ENCODE measurements at regions not wholly inside any gene's neighbourhood (a gene's known extent, or its start where the extent isn't known, plus 50 kb on each side); places are given as distances from the start of the nearest gene placed in this dataset.

DNA sequence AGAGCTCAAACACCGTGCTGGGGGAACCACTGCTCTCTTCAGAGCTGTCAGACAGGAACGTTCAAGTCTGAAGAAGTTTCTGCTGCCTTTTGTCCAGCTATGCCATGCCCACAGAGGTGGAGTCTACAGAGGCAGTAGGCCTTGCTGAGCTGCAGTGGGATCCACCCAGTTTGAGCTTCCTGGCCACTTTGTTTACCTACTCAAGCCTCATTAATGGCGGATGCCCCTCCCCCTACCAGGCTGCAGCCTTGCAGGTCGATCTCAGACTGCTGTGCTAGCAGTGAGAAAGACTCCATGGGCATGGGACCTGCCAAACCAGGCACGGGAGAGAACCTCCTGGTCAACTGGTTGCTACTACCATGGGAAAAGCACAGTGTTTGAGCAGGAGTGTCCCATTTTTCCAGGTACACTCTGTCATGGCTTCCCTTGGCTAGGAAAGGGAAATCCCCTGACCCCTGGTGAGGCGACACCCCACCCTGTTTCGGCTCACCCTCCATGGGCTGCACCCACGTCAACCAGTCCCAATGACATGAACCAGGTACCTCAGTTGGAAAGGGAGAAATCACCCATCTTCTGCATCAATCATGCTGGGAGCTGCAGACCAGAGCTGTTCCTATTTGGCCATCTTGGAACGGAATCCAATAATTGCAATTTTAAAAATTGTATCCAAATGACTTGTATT lies 246.9 kb upstream of the ADAMTS16 start:
- TF ChIP-seq, protein P1, sequence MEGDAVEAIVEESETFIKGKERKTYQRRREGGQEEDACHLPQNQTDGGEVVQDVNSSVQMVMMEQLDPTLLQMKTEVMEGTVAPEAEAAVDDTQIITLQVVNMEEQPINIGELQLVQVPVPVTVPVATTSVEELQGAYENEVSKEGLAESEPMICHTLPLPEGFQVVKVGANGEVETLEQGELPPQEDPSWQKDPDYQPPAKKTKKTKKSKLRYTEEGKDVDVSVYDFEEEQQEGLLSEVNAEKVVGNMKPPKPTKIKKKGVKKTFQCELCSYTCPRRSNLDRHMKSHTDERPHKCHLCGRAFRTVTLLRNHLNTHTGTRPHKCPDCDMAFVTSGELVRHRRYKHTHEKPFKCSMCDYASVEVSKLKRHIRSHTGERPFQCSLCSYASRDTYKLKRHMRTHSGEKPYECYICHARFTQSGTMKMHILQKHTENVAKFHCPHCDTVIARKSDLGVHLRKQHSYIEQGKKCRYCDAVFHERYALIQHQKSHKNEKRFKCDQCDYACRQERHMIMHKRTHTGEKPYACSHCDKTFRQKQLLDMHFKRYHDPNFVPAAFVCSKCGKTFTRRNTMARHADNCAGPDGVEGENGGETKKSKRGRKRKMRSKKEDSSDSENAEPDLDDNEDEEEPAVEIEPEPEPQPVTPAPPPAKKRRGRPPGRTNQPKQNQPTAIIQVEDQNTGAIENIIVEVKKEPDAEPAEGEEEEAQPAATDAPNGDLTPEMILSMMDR (IDR thresholded peaks at IDR 0.05), result no peak
- TF ChIP-seq POLR2A (IDR thresholded peaks at IDR 0.05), result no peak

Measured in prostate gland (tissue), 2 donors.